D721Med (cell line): ENCODE measurements at regions not wholly inside any gene's neighbourhood (a gene's known extent, or its start where the extent isn't known, plus 50 kb on each side); places are given as distances from the start of the nearest gene placed in this dataset.

Source experiments
- DNase-seq: peaks from one replicate; pipeline ENCODE4 v3.0.0; 2011; ENCODE audit warnings: low spot score; ENCODE audit not compliant: insufficient read length
- FAIRE-seq: peaks from 2 replicates; lab custom pipeline; 2011; peaks lifted over from hg19 to GRCh38; lab: Jason Lieb, UNC
- CTCF ChIP-seq: IDR thresholded peaks from 2 replicates; pipeline ENCODE4 v1.5.1; 2012; ENCODE audit warnings: mild to moderate bottlenecking, control low read depth; ENCODE audit not compliant: insufficient read depth; ENCODE audit errors: missing control alignments

DNA sequence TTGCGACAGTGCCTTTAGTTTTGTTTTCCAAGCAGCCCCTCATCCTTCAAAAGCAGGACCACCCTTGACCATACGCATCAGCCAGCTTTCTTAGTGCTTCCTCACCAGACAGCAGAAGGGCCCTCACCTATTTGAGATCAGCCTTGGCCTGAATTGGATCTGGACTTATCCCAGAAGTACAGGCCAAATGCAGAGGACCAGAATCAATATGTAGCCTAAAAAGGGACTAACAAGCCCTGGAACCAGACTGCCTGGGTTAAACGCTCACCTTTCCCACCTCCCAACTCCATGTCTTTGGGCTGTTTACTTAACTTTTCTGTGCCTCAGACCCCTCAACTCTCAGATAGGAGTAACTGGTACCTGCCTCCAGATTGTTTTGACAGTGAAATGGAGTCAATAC is 77.7 kb upstream of the ATP6AP2 start:
- DNase-seq: no peak
- no peak for FAIRE-seq
- no peak for TF ChIP-seq CTCF

GRCh38 chrX:40502688-40503087 is 78.1 kb upstream of the ATP6AP2 start:
- no peak for FAIRE-seq
- DNase-seq: no peak
- no peak for TF ChIP-seq CTCF

- no peak for TF ChIP-seq CTCF
- no peak for FAIRE-seq
Observed at GRCh38 chrX:40501164-40501855, 79.5 kb upstream of the ATP6AP2 start.

DNA sequence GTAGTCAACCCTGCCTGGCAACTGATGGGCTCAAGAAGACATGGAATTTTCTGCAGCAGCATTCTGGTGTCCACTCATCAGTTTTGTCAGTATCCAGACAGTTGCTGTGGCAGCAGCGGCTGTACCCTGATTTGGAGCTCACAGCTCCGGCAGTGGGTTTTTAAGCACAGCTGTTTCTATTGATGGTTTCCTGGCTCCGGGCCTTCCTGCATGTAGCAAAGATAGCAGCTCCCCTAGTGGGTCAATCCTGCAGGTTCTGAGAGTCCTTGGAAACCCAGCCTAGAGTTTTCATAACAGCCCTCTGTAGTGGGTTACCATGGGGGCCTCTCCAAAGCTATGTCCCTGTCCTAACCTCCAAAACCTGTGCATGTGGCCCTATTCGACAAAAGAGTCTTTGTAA is 84.0 kb upstream of the ATP6AP2 start:
- no peak for TF ChIP-seq CTCF
- FAIRE-seq: no peak
- DNase-seq: no peak

More at GRCh38 chrX:40501164-40501855, 79.5 kb upstream of the ATP6AP2 start:
- no peak for DNase-seq

- FAIRE-seq (no peak), DNase-seq (no peak)
Observed at GRCh38 chrX:40495659-40496058, 85.1 kb upstream of the ATP6AP2 start.

GRCh38 chrX:40494005-40494404 is 86.8 kb upstream of the ATP6AP2 start:
- no peak for TF ChIP-seq CTCF
- DNase-seq (no peak), FAIRE-seq (no peak)

More at GRCh38 chrX:40495659-40496058, 85.1 kb upstream of the ATP6AP2 start:
- TF ChIP-seq CTCF: no peak

- FAIRE-seq: no peak
- no peak for TF ChIP-seq CTCF
- no peak for DNase-seq
Observed at GRCh38 chrX:40488296-40488695, 92.5 kb upstream of the ATP6AP2 start.
